ENCODE measurements at regions not wholly inside any gene's neighbourhood (a gene's known extent, or its start where the extent isn't known, plus 50 kb on each side); places are given as distances from the start of the nearest gene placed in this dataset.
"Not testable (repeated sequence)": the region's sequence is repeated elsewhere in the genome, so short reads cannot be mapped to it uniquely, and the experiment has no call there.

DNA sequence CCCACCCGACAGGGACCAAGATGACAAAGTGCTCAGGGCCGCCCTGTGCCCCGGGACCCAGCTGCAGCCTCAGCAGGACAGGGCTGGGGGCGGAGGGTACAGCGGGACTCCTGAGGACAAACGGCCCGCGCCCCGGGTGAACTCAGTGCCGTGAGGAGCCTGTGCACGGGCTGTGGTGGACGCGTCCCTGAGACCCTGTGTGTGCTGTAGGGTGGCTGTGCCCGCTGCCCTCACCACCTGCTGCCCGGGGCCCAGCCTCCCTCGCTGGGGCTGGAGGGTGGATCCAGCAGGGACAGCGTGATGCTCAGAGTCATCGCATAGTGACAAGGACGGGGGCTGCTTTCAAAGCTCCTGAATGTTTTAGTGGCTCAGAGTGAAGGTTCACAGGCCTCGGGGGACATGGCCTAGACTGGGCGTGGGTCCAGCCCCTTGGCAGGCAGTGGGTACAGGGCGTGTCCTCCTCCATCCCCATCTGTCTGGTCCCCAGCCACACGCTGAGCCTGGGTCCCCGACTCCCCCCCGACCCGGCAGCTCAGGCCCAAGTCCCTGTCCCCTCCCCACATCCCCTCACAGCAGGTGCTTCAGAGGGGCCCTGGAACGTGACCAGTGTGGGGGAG is 172.7 kb downstream of the TMEM121 start:
- not testable (repeated sequence) for DNase-seq

GRCh38 chr14:105699706-105700105 is 173.3 kb downstream of the TMEM121 start:
- DNase-seq = not testable (repeated sequence)

DNA sequence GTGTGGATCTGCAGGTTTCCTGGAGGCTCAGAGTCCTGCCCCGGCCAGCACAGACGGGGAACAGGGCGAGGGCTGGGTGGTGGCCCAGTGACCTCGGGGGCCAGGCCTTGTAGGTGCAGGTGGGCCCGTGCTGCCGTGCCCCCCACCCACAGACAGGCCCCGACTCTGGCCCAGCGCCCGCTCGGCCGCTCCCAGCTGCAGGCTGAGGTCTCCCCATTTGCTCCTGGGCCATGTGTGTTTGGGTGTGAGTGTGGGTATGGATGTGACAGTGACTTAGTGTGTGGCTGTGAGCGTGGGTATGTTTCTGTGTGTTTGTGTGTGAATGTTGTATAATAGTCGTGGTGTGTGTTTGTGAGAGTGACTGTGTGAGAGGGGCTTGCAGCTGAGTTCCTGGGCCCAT is 173.8 kb downstream of the TMEM121 start:
- not testable (repeated sequence) for DNase-seq

DNA sequence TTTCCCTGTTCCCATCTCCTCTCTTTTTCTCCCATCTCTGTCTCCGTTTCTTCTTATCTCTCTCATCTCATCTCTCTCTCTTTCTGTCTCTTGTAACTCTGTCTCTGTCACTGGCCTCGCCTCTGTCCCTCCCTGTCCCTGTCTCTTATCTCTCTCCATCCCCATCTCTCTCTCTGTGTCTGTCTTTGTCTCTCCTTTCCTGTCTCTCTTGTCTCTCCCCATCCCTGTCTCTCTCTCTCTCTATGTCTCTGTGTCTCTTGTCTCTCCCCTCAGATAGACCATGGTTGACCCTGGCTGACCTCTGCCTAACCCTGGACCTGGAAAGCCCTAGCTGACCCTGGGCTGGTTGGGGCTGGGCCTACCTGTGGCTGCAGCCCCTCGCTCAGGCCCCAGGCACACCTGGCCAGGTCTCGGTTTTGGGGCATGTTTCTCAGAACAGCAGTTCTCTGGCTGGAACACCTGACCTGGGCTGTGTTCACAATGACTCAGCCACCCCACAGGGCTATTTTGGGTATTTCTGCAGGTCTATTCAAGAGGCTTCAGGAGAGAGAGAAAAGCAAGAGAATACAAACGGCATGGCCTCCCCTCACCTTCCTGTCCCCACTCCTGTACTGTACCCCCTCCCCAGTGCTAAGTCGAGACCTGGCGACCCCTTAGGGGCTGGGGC is 174.4 kb downstream of the TMEM121 start:
- DNase-seq = no peak

GRCh38 chr14:105701456-105702274 is 175.3 kb downstream of the TMEM121 start:
- no peak for DNase-seq

GRCh38 chr14:105702275-105702817 is 176.0 kb downstream of the TMEM121 start:
- no peak for DNase-seq

DNA sequence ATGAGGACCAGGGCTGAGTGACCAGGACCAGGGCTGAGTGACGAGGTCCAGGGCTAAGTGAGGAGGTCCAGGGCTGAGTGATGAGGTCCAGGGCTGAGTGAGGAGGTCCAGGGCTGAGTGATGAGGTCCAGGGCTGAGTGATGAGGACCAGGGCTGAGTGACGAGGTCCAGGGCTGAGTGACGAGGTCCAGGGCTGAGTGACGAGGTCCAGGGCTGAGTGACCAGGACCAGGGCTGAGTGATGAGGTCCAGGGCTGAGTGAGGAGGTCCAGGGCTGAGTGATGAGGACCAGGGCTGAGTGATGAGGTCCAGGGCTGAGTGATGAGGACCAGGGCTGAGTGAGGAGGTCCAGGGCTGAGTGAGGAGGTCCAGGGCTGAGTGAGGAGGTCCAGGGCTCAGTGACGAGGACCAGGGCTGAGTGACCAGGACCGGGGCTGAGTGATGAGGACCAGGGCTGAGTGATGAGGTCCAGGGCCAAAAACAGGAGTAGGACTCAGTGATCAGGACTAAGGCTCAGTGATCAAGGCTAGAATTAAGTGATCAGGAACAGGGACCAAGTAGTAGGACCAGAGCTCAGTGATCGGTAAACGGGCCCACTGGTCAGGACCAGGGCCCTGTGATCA is 176.8 kb downstream of the TMEM121 start:
- DNase-seq = not testable (repeated sequence)

GRCh38 chr14:105704091-105704490 is 177.7 kb downstream of the TMEM121 start:
- not testable (repeated sequence) for DNase-seq

DNA sequence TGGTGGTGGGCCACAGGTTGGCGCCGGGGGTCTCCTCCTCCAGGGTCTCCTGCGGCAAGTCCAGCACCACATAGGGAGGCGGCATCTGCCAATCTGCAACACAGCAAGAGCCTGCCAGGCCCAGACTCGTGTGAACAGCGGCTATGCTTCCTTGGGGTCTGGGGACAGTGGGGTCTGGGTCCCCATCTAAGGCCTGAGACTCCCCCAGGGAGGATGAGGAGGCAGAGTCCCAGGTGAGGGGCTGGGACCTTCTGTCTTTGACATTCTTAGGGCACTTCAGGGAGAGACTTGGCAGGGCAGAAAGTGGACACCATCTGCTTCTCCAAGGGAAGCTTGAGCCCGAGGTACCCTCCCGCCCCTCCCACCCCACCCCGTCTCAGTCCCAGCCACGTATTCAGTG is 178.1 kb downstream of the TMEM121 start:
- DNase-seq = not testable (repeated sequence)

GRCh38 chr14:105705512-105705861 is 179.1 kb downstream of the TMEM121 start:
- not testable (repeated sequence) for DNase-seq

DNA sequence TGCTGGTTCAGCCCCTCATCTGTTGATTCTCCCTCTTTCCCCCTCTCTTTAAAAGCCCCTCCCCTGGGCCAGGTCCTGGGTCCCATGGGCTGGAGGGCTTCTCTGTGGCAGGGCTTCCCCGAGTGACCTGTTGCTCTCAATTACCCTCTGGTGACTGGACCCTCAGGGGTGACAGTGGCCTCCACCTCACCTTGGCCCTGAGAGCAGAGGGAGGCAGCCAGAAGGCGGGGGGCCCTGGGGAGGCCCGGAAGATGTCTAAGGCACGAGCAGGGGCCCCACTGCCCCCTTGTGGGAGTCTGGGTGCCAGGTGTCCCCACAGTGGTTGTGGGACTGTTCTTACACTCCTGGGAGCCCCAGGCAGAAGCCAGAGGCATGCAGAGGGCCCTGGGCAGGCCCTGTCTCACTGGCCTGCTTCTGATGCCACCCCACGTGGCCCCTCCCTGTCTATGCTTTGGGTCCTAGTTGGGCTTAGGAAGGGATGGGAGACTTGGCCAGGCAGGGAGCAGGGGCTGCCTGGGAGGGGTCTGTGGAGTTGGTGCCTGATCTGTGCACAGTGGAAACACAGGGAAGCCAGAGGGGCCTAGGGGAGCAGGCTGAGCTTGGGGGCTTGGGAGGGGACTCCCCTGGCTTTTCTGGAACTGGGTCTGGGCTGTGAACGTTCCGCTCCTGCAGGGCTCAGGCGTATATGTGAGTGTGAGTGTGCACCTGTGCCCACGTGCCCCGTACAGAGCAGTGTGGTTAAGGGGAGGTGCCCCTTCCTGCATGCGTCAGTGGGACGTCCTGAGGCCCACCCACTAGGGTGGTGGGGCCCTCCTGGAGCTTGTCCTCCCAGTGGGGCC is 179.7 kb downstream of the TMEM121 start:
- not testable (repeated sequence) for DNase-seq

DNA sequence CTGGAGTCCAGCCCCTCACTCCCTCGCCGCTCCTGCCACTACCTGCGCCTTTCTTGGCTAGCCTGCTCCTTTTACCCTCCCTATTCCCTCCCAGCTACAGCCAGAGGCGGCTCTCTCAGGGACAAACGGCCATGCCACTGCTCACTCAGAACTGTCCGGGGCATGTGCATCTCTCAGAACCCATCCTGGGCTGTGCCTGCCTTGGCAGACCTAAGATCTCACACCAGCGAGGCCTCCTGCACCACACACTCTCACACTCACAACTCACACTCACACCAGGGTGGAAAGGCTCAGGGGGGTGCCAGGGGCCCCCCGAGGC is 180.3 kb downstream of the TMEM121 start:
- not testable (repeated sequence) for DNase-seq

- not testable (repeated sequence) for DNase-seq
Measured at GRCh38 chr14:105707099-105707498, 180.7 kb downstream of the TMEM121 start.

- not testable (repeated sequence) for DNase-seq
Measured at GRCh38 chr14:105707723-105708151, 181.4 kb downstream of the TMEM121 start.

DNA sequence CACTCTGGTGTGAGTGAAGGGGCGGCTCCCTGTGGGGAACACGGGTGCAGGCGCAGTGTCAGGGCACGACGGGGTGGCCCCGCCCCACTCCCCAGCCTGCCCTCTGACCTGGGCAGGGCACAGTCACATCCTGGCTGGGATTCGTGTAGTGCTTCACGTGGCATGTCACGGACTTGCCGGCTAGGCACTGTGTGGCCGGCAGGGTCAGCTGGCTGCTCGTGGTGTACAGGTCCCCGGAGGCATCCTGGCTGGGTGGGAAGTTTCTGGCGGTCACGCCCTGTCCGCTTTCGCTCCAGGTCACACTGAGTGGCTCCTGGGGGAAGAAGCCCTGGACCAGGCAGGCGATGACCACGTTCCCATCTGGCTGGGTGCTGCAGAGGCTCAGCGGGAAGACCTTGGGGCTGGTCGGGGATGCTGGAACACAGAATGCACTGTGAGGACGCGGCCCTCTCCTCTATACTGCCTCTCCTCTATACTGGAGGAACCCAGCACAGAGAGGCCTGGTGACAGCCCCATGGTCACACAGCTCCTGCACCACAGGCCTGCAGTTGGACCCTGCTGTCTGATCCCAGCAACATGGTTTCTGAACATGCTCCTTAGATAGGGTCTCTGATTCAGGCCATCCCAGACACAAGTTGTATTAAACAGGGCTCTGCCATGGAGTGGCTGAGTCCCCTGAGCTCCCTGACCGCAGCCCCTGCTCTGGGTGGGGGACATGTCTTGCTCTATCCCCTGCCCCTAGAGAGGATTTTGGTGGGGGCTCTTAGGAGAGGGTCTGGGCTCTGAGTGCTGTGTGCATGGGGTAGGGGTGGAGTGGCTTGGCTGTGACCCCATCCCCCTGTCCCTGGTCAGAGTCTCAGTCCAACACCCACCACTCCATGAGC is 182.1 kb downstream of the TMEM121 start:
- DNase-seq = not testable (repeated sequence)

DNA sequence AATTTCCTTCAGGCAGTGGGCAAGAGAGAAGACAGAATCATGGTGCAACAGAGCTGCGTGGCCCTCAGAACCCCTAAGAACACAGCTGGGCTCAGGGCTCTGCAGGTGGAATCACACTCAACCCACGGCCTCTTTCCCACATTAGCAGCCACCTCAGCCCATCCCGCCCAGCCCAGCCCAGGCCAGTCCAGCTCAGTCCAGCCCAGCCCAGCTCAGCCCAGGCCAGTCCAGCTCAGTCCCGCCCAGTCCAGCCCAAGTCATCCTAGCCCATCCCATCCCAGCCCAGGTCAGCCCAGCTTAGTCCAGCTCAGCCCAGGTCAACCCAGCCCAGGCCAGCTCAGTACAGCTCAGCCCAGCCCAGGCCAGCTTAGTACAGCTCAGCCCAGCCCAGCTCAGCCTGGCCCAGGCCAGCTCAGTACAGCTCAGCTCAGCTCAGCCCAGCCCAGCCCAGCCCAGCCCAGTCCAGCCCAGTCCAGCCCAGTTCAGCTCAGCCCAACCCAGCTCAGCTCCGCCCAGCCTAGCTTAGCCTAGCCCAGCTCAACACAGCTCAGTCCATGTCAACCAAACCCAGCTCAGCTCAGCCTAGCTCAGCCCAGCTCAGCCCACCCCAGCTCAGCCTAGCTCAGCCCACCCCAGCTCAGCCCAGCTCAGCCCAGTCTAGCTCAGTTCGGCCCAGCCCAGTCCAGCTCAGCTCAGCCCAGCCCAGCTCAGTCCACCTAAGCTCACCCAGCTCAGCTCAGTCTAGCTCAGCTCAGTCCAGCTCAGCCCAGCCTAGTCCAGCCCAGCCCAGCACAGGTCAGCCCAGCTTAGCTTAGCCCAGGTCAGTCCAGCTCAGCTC is 183.1 kb downstream of the TMEM121 start:
- DNase-seq = no peak

DNA sequence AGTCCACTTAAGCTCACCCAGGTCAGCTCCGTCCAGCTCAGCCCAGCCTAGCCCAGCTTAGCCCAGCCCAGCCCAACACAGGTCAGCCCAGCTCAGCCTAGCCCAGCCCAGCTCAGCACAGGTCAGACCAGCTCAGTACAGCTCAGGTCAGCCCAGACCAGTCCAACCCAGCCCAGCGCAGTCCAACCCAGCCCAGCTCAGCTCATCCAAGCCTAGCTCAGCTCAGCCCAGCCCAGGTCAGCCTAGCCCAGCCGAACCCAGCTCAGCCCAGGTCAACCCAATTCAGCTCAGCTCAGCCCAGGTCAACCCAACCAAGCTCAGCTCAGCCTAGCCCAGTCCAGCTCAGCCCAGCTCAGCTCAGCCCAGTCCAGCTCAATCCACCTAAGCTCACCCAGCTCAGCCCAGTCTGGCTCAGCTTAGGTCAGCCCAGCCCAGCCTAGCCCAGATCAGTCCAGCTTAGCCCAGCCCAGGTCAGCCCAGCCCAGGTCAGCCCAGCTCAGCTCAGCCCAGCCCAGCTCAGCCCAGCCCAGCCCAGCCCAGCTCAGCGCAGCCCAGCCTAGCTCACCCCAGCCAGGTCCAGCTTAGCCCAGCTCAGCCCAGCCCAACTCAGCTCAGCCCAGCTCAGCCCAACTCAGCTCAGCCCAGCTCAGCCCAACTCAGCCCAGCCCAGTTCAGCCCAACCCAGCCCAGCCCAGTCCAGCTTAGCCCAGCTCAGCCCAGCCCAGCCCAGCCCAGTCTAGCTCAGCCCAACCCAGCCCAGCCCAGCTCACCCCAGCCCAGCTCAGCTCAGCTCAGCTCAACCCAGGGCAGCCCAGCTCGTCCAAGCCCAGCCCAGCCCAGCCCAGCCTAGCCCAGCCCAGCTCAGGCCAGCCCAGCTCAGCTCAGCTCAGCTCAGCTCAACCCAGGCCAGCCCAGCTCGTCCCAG is 184.0 kb downstream of the TMEM121 start:
- DNase-seq = no peak

GRCh38 chr14:105711044-105711620 is 184.7 kb downstream of the TMEM121 start:
- DNase-seq = no peak
